Prostate gland (tissue), 2 donors: ENCODE measurements at regions not wholly inside any gene's neighbourhood (a gene's known extent, or its start where the extent isn't known, plus 50 kb on each side); places are given as distances from the start of the nearest gene placed in this dataset.

Experiments used
- DNase-seq: peaks from one replicate; pipeline ENCODE4 v3.0.0-alpha.2; 2019; ENCODE audit warnings: low spot score
- H3K27ac ChIP-seq, 2 donors: fragments of 200-600 bp; sonication (generic); 2 replicates each; pipeline ENCODE4 v1.5.1; 2017 to 2019
- H3K27me3 ChIP-seq: fragments of 200-600 bp; sonication (generic); replicated peaks from 2 replicates; pipeline ENCODE4 v1.5.1; 2019; ENCODE audit not compliant: insufficient read depth
- H3K36me3 ChIP-seq, 2 donors: fragments of 200-600 bp; sonication (generic); 1 replicate in 1 of 2; 2 replicates in 1 of 2; pipeline versions ENCODE4 v1.5.1 to v1.8.1; 2017 to 2019
- H3K4me1 ChIP-seq: fragments of 200-600 bp; sonication (generic); replicated peaks from 2 replicates; pipeline ENCODE4 v1.5.1; 2019
- H3K4me3 ChIP-seq, 2 donors: fragments of 200-600 bp; sonication (generic); 2 replicates each; pipeline ENCODE4 v1.5.1; 2017 to 2019
- H3K9me3 ChIP-seq: fragments of 200-600 bp; sonication (generic); 2 replicates; pipeline ENCODE4 v1.5.1; 2017
- POLR2A ChIP-seq: fragments of 450-650 bp; IDR thresholded peaks from one replicate; pipeline ENCODE4 v1.6.1; 2016; ENCODE audit warnings: antibody characterized with exemption, mild to moderate bottlenecking
- POLR2AphosphoS5 ChIP-seq: sonication (generic); formaldehyde crosslinking; IDR thresholded peaks from one replicate; pipeline ENCODE4 v1.6.1; 2017; ENCODE audit warnings: antibody characterized with exemption
- WGBS: methylation state at CpG from one replicate; pipeline ENCODE4 v1.1.5; 2018; 5-methylcytosine and 5-hydroxymethylcytosine counted together
- intact Hi-C: fragments of 100-400 bp; cut with DNase I; formaldehyde crosslinking; loops from one replicate; pipeline ENCODE4 v1.14.2; 2022
- TF ChIP-seq, protein P1 (sequence below), 4 experiments: fragments of 200-600 bp in 2 of 4; fragments of 450-650 bp in 2 of 4; sonication (generic) in 2 of 4; IDR thresholded peaks; 1 replicate in 3 of 4; 2 replicates in 1 of 4; pipeline ENCODE4 v1.5.1; 2016 to 2019; ENCODE audit warnings: antibody characterized with exemption in 4 of 4, mild to moderate bottlenecking in 2 of 4, moderate library complexity in 2 of 4

DNA sequence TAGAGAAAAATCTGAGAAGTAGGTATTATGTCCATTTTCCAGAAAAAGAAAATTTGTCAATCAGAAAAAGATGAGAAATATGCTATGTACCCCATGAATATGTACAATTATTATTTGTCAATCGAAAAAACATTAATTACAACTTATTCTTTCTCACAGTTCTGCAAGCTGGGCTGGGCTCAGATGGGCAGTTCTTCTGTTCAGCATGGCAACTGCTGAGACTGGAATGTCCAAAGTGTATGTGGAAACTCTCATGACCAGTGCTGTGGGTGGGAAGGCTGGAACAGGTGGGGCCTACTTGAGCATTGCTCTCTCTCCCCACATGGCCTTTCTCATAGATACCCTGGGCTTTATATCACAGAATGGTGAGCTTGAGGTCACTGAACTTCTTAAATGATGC is 450.3 kb upstream of the TBX3 start:
- WGBS = 100% methylated on average over 1 of the region's 1 CpG
- TF ChIP-seq, protein P1, sequence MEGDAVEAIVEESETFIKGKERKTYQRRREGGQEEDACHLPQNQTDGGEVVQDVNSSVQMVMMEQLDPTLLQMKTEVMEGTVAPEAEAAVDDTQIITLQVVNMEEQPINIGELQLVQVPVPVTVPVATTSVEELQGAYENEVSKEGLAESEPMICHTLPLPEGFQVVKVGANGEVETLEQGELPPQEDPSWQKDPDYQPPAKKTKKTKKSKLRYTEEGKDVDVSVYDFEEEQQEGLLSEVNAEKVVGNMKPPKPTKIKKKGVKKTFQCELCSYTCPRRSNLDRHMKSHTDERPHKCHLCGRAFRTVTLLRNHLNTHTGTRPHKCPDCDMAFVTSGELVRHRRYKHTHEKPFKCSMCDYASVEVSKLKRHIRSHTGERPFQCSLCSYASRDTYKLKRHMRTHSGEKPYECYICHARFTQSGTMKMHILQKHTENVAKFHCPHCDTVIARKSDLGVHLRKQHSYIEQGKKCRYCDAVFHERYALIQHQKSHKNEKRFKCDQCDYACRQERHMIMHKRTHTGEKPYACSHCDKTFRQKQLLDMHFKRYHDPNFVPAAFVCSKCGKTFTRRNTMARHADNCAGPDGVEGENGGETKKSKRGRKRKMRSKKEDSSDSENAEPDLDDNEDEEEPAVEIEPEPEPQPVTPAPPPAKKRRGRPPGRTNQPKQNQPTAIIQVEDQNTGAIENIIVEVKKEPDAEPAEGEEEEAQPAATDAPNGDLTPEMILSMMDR (IDR thresholded peaks at IDR 0.05) = no peak
- TF ChIP-seq POLR2A = no peak
- no peak for TF ChIP-seq POLR2AphosphoS5

GRCh38 chr12:115132905-115133304 is 448.9 kb upstream of the TBX3 start:
- no peaks in the 10 kb centered on the region for H3K4me1 ChIP-seq
- intact Hi-C loops = no loop called here
- DNase-seq = no peak
- no peaks in the 10 kb centered on the region for H3K27me3 ChIP-seq
- no peaks in the 10 kb centered on the region for H3K36me3 ChIP-seq
- H3K9me3 ChIP-seq = no peaks in the 10 kb centered on the region
- H3K27ac ChIP-seq = no peak overlapping the region
- TF ChIP-seq POLR2AphosphoS5 = no peak
- TF ChIP-seq, protein P1 (IDR thresholded peaks at IDR 0.05) = no peak
- TF ChIP-seq POLR2A = no peak
- H3K4me3 ChIP-seq = no peak overlapping the region
- 88% methylated on average over 3 of the region's 3 CpGs for WGBS

More for the DNA sequence above, 450.3 kb upstream of the TBX3 start:
- H3K4me1 ChIP-seq = no peaks in the 10 kb centered on the region
- H3K27me3 ChIP-seq = no peaks in the 10 kb centered on the region
- no peak for DNase-seq
- no peaks in the 10 kb centered on the region for H3K9me3 ChIP-seq
- H3K27ac ChIP-seq = no peak overlapping the region
- intact Hi-C loops = no loop called here
- no peak overlapping the region for H3K4me3 ChIP-seq
- no peaks in the 10 kb centered on the region for H3K36me3 ChIP-seq

DNA sequence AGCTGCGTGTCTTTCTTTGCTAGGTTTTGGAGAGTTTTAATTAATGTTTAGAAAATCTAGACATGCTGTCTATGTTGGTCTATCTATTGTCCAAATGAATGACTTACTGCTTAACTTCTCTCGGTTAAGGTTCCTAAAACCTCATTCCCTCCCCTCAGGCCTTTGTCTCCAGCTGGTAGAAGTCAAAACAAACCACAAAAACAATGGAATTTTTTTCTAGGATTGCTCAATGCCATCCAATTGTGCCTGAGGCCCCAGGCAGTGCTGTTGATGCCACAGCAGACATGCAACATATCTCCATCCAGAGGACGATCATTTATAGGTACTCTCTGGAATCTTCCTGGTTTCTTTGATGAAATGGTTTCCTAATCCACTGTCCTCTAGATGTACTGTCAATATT is 448.2 kb upstream of the TBX3 start:
- intact Hi-C loops = no loop called here
- Histone ChIP-seq H3K9me3 (no peaks in the 10 kb centered on the region), H3K27ac (no peak overlapping the region), H3K36me3 (no peaks in the 10 kb centered on the region), H3K4me1 (no peaks in the 10 kb centered on the region), H3K27me3 (no peaks in the 10 kb centered on the region), H3K4me3 (no peak overlapping the region)
- TF ChIP-seq, protein P1 (IDR thresholded peaks at IDR 0.05) = no peak
- TF ChIP-seq POLR2A (no peak), POLR2AphosphoS5 (no peak)
- DNase-seq = no peak
- 44% methylated on average over 3 of the region's 3 CpGs for WGBS

DNA sequence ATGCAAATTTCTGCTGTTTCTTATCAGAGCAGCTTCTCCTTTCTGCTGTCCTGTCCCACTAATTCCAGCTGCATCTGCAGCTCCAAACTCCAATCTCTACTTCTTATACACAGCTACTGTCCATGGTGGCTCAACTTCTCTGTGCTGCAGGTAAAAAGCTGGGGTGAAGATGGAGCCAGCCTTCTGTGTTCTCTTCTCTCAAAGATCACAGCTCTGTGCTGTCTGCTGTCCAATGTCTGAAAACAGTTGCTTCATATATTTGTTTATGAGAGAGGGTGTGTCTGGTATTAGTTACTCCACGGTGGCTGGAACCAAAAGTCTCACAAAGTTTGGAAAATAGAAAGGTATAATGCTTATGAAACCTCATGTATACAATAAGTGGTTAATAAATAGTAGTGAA is 445.8 kb upstream of the TBX3 start:
- no peak overlapping the region for H3K27ac ChIP-seq
- no peaks in the 10 kb centered on the region for H3K9me3 ChIP-seq
- intact Hi-C loops = no loop called here
- no peaks in the 10 kb centered on the region for H3K4me1 ChIP-seq
- 31% methylated on average over 1 of the region's 1 CpG for WGBS
- no peak for DNase-seq
- H3K4me3 ChIP-seq = no peak overlapping the region
- H3K27me3 ChIP-seq = no peaks in the 10 kb centered on the region
- no peaks in the 10 kb centered on the region for H3K36me3 ChIP-seq
- TF ChIP-seq POLR2AphosphoS5 = no peak
- TF ChIP-seq, protein P1 (IDR thresholded peaks at IDR 0.05) = no peak
- TF ChIP-seq POLR2A = no peak

DNA sequence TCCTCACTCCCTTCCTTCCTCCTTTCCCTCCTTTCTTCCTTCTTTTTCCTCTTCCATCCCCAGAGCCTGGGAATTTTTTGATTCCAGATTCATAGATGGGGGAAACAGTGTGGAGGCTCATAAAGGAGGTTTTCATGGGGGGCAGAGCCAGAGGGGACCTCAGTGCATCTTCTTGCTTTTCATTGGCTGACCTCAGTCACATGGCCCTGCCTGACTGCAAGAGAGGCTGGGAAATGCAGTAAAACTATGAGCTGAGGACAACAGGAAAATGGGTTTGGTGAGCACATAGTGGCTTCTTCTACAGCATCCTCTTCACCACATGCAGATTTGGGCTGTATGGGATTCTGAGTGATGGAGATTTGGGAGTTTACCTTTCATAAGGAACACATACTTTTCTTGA is 437.1 kb upstream of the TBX3 start:
- Histone ChIP-seq H3K27ac (no peak overlapping the region), H3K4me3 (no peak overlapping the region), H3K36me3 (no peaks in the 10 kb centered on the region), H3K4me1 (no peaks in the 10 kb centered on the region), H3K27me3 (no peaks in the 10 kb centered on the region), H3K9me3 (no peaks in the 10 kb centered on the region)
- no peak for DNase-seq
- intact Hi-C loops = no loop called here
- TF ChIP-seq POLR2A (no peak), POLR2AphosphoS5 (no peak)
- TF ChIP-seq, protein P1 (IDR thresholded peaks at IDR 0.05) = no peak
